ENCODE measurements at regions not wholly inside any gene's neighbourhood (a gene's known extent, or its start where the extent isn't known, plus 50 kb on each side); places are given as distances from the start of the nearest gene placed in this dataset.

- H3K4me3 ChIP-seq (replicated peaks in 1 of 2; ENCODE audit: low read depth in 2 of 2, low read length in 2 of 2) = no peak overlapping the region
- no peak for DNase-seq (ENCODE audit: low read depth in 2 of 2)
- no peak for TF ChIP-seq CTCF (IDR thresholded peaks at IDR 0.05; ENCODE audit: low read depth, low read length)
Measured at GRCh38 chr4:160819791-160820190, 1344.0 kb downstream of the FSTL5 start.

- DNase-seq (ENCODE audit: low read depth in 2 of 2) = no peak
- no peak for TF ChIP-seq CTCF (IDR thresholded peaks at IDR 0.05; ENCODE audit: low read depth, low read length)
Measured at GRCh38 chr4:160824481-160824880, 1339.3 kb downstream of the FSTL5 start.

GRCh38 chr4:160825644-160826338 lies 1338.0 kb downstream of the FSTL5 start:
- no peak for TF ChIP-seq CTCF (IDR thresholded peaks at IDR 0.05; ENCODE audit: low read depth, low read length)
- no peak for DNase-seq (ENCODE audit: low read depth in 2 of 2)
- H3K4me3 ChIP-seq (replicated peaks in 1 of 2; ENCODE audit: low read depth in 2 of 2, low read length in 2 of 2) = no peak overlapping the region

More at GRCh38 chr4:160824481-160824880, 1339.3 kb downstream of the FSTL5 start:
- H3K4me3 ChIP-seq (replicated peaks in 1 of 2; ENCODE audit: low read depth in 2 of 2, low read length in 2 of 2) = no peak overlapping the region

- H3K4me3 ChIP-seq (replicated peaks in 1 of 2; ENCODE audit: low read depth in 2 of 2, low read length in 2 of 2) = no peak overlapping the region
- no peak for DNase-seq (ENCODE audit: low read depth in 2 of 2)
- TF ChIP-seq CTCF (IDR thresholded peaks at IDR 0.05; ENCODE audit: low read depth, low read length) = no peak
Measured at GRCh38 chr4:160826339-160826679, 1337.5 kb downstream of the FSTL5 start.

- TF ChIP-seq CTCF (IDR thresholded peaks at IDR 0.05; ENCODE audit: low read depth, low read length) = no peak
- no peak overlapping the region for H3K4me3 ChIP-seq (replicated peaks in 1 of 2; ENCODE audit: low read depth in 2 of 2, low read length in 2 of 2)
- no peak for DNase-seq (ENCODE audit: low read depth in 2 of 2)
Measured at GRCh38 chr4:160831165-160831922, 1332.5 kb downstream of the FSTL5 start.

GRCh38 chr4:160835789-160836188 lies 1328.0 kb downstream of the FSTL5 start:
- no peak for DNase-seq (ENCODE audit: low read depth in 2 of 2)
- no peak overlapping the region for H3K4me3 ChIP-seq (replicated peaks in 1 of 2; ENCODE audit: low read depth in 2 of 2, low read length in 2 of 2)
- no peak for TF ChIP-seq CTCF (IDR thresholded peaks at IDR 0.05; ENCODE audit: low read depth, low read length)
